HG02973 (cell line): ENCODE measurements at regions not wholly inside any gene's neighbourhood (a gene's known extent, or its start where the extent isn't known, plus 50 kb on each side); places are given as distances from the start of the nearest gene placed in this dataset.
"Not testable (repeated sequence)": the region's sequence is repeated elsewhere in the genome, so short reads cannot be mapped to it uniquely, and the experiment has no call there.

Source experiments
- ATAC-seq: cut with Tn5 transposase; IDR thresholded peaks from one replicate; pipeline ENCODE4 v1.9.1; 2021; ENCODE audit warnings: moderate library complexity; ENCODE audit not compliant: unreplicated experiment

DNA sequence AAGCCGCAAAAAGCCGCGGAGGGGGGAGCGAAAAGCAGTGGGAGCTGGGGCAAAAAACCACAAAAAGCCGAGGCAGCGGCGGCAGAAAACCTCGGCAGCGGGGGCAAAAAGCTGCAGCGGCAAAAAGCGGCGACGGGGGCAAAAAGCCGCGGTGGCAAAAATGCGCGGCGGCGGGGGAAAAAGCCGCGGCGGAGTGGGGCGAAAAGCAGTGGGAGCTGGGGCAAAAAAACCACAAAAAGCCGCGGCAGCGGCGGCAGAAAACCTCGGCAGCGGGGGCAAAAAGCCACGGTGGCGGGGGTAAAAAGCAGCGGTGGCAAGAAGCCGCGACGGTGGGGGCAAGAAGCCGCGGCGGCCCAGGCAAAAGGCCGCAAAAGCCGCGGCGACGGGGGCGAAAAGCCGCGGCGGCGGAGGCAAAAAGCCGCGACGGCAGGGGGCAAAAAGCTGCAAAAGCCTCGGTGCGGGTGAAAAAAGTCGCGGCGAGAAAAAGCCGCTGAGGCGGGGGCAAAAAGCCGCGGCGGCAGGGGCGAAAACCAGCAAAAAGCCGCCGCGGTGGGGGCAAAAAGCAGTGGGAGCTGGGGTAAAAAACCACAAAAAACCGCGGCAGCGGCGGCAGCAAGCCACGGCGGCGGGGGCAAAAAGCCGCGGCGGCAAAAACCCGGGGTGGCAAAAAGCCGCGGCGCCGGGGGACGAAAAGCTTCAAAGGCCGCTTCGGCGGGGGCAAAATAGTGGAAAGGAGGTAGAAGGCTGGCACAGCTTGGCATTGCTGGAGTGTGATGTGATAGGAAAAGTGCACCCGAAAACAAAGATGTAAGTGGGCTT lies 135.9 kb downstream of the ZNF92 start:
- ATAC-seq, result no peak

DNA sequence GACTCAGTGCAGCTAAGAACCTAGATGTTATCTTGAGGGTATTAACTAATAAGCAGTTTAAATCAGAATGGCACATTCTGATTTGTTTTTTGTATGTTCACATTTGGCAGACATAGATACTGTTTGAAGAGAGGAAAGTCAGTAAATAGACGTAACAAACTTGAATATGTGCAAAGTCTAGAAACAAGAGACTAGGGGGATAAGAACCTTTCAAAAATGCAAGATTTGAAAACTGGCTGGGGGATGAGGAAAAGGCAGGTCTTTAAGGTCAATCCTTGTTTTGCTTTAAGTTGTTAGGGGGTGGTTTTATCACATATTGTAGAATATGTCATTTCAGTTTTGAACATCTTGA lies 136.5 kb downstream of the ZNF92 start:
- ATAC-seq, result not testable (repeated sequence)

DNA sequence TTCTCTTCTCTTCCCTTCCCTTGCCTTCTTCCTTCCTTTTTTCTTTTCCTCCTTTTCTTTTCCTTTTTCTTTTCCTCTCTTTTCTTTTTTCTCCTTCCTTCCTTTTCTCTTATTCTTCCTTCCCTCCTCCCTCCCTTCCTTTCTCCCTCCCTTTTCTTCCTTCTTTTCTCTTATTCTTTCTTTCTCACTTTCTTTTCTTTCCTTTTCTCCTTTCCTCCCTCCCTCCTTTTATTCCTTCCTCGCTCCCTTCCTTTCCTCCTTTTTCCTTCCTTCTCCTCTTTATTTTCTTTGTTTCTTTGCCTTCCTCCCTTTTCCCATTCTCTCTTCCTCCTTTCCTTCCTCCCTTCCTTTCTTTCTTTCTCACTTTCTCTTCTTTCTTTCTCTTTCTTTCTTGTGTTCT lies 146.1 kb downstream of the ZNF92 start:
- not testable (repeated sequence) for ATAC-seq

DNA sequence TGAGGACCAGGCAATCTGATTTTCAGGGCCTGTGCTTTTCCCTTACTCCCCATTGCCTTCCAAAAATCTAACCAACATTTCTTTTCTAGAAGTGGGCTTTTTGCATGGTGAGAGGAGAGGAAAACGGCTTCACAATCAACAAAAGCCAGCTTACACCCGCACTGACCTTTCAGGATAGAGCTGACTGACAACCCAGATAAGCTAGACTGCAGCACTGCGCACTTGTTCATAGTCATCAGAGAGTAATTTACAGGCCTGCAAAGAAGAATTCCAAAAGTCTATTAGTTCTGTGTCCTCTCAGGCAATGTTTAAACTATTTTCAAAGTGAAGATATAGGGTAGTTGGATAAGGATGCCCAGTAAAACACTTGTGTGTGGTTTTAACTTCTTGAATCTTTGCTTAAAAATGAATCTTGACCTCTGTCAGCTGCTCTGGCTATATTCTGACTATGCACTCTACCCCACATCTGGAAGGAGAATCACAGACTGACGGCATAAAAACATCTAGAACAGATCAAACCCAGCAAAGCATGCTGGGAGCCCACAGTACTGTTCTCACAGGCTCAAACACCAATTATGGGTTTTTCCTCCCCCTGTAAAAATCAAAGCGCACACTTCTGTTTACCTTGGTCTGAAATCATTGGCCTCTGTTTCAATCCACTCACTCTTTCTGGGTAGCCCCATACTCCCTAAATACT lies 172.0 kb downstream of the ZNF92 start:
- not testable (repeated sequence) for ATAC-seq

DNA sequence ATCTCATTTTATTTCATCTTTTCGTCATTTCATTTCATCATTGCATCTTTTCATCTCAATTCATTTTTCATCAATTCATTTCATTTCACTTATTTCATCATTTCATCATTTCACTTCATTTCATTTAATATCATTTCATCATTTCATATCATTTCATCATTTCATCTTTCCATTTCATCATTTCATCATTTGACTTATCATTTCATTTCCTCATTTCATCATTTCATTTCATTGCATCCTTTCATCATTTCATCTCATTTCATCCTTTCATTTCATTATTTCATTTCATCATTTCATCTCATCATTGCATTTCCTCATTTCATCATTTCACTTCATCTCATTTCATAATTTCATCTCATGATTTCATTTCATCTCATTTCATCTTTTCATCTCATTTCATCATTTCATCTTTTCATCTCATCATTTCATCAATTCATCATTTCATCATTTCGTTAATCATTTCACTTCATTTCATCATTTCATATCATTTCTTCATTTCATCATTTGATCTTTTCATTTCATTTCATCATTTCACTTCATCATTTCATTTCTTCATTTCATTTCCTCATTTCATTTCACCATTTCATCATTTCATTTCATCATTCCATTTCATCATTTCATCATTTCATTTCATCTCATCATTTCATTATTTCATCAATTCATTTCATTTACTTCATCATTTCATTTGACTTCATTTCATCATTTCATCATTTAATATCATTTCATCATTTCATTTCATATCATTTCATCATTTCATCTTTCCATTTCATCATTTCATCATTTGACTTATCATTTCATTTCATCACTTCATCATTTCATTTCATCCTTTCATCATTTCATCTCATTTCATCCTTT lies 176.2 kb downstream of the ZNF92 start:
- not testable (repeated sequence) for ATAC-seq

DNA sequence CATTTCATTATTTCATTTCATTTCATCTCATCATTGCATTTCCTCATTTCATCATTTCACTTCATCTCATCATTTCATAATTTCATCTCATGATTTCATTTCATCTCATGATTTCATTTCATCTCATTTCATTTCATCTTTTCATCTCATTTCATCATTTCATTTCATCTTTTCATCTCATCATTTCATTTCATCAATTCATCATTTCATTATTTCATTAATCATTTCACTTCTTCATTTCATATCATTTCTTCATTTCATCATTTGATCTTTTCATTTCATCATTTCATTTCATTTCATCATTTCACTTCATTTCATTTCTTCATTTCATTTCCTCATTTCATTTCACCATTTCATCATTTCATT lies 176.8 kb downstream of the ZNF92 start:
- not testable (repeated sequence) for ATAC-seq

DNA sequence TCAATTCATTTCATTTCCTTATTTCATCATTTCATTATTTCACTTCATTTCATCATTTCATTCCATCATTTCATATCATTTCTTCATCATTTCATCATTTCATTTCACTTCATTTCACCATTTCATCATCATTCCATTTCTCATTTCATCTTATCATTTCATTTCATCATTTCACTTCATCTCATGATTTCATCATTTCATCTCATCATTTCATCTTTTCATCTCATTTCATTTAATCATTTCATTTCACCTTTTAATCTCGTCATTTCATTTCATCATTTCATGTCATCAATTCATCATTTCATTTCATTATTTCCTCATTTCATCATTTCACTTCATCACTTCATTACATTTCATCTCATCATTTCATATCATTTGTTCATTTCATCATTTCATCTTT lies 177.4 kb downstream of the ZNF92 start:
- not testable (repeated sequence) for ATAC-seq

DNA sequence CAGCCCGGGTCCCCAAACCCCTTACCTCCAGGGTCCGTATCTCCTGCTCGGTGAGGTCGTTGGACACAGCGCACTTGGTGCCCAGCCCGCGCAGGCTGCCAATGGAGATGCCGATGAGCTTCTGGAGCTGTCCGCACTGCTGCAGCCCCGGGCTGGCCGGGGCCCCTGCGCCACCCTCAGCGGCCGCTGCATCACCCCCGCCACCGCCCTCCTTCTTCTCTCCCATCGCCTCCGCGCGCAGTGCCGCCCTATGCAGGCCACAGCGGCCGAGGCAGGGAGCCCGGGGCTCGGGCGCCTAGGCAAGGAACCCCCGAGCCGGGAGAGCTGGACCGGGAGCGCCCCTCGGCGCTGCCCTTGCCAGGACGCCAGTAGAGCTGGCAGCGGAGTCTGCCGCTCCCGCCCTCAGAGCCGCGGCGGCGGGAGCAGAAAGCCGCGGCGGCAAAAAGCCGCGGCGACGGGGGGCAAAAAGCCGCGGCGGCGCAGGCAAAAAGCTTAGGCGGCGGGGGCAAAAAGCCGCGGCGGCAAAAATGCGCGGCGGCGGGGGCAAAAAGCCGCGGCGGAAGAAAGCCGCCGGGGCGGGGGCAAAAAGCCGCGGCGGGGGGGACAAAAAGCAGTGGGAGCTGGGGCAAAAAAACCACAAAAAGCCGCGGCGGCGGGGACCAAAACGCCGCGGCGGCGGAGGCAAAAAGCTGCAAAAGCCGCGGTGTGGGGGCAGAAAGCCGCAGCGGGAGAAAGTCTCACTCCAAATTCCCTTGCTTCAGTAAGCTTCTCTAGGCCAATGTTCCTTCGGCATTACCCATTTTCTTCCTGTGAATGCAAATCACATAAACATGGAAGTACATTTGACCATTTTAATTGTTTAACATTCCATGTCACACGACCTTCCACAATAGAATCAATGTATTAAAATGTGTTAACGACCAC lies 181.2 kb downstream of the ZNF92 start:
- not testable (repeated sequence) for ATAC-seq

DNA sequence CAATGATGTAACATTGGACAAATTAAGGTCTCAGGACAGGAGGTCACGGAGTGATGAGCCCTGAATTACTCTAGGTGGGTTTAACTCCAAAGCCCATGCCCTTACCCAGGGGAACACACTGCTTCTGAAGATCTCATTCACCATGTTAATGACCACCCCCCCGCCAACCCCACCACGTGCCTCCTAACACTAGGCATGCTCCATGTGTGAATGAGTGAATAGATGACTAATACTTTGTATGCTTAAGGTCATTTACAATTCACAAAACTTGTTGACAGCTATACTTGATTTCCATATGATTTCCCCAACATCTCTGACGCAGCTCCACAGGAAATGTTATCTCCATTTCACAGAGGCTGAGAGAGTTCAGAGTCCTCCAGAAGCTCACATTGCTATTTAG lies 184.9 kb downstream of the ZNF92 start:
- not testable (repeated sequence) for ATAC-seq

DNA sequence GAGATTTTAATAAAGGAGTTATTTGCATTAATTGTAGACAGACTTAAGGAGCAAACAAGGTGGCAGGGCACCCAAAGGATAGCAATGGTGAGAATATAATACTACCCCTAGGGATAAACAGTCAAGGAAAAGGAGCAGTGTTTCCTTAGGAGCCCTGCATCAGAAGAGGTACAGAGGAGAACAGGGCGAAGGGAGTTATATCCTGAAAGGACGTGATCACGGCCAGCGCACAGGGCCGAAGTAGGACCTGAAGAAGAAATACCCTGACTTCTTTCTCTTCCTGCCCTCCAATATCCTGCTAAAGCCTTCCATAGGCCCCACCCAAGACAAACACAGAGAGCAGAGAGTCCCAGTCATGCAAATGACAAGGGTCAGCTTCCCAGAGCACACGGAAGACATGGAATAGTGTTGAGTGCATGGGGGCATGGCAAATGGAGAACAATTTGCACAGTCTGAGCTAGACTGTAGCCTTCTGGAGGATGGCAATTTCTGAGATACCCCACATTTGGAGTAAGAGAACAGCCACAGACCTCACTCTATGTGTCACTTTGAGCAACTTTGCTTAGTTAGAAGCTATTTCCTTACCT lies 188.2 kb downstream of the ZNF92 start:
- ATAC-seq, result not testable (repeated sequence)

DNA sequence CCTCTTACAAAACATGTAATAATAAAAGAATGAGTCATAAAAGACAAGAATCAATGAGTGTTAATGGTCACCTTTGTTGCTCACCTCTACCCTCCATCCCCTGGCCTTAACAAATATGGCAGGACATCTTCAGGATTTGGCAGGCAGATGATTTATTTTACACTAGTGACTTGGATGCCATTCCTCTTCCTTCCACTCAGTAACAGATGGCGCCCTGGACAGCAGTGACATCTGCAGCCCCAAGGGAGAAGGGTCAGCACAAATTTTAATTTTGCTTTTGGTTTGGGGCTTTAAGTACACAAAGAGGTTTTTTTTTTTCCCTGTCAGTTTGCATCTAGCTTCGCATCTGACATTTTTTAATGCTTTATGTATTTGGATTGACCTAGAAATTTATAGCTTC lies 188.9 kb downstream of the ZNF92 start:
- ATAC-seq, result not testable (repeated sequence)

DNA sequence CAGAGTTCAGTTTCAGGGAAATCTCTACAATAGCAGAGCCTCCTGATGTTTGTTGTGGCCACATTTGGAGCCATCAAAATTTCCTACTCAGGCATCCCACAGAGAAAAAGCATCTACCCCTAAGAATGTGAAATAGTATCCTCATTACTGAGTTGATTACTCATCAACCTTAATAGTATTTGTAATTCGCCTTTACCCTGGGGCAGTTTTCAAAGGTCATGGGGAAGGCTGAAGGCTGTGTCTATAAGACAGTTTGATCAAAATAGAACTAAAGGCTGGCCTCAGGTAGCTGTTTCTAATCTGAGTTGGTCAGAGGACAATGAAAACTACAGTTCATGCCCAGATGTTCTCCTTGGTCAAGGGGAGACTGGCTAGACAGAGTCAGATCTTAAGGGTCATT lies 189.7 kb downstream of the ZNF92 start:
- not testable (repeated sequence) for ATAC-seq

DNA sequence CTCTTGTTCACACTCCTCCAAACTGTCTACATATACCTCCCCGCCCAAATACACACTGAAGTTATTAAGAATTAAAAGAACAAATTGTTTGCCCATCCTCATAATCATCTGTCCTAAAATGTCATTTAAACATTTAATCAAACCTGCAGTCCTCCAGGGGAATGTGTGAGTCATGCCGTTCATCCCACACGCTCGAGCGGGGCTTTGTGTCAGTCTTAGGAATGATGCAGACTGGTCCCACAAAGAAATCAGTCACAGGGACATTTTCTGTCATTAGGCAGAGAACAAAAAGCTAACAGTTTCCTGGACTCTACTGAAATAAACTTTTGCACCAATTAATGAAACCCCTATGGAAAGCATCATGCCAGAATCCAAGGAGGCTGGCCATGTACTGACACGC lies 194.6 kb downstream of the ZNF92 start:
- not testable (repeated sequence) for ATAC-seq

DNA sequence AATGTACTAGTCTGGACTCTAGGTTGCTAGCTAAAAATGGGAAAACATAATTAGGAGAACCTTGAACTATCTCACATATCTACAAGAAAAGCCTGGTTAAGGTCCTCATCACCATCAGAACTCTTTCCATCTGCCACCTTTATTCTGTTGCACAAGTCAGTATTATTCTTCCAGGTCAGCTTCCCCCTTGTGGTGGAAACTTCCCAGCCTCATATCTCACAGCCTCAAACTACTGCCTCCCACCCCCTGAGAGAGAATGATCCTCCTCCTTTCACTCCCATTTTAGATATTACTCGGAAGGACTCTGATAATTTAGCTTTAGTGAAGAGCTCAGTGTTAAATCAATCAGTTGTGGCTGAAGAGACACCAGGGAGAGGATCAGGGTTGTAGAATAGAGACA lies 197.3 kb downstream of the ZNF92 start:
- ATAC-seq, result not testable (repeated sequence)

DNA sequence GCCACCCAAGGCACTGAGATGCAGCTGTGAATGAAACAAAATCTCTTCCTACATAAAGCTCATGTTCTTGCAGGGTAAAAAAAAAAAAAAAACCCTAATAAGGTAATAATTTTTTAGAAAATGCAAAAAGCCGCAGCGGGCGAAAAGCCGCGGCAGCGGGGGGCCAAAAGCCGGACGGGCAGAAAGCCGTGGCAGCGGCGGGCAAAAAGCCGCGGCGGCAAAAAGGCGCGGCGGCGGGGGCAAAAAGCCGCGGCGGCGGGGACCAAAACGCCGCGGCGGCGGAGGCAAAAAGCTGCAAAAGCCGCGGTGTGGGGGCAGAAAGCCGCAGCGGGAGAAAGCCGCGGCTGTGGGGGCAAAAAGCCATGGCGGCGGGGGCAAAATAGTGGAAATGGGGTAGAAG lies 198.9 kb downstream of the ZNF92 start:
- not testable (repeated sequence) for ATAC-seq

DNA sequence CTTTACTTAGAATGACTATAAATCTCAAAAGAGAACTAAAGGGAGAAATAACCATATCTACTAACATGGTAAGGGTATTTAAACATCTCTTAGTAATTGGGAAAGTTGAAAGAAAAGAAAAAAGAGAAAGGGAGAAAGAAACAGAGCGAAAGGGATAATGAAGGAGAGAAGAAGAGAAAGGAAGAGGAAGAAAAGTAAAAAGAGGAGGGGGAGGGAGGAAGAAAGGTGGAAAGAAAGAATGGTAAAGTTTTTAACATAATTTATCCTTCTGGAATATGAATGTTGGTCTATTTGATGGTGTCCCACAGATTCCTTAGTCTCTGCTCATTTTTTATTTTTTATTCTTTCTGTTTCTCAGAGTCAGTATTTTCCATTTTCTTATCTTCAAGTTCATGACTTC lies 202.7 kb downstream of the ZNF92 start:
- ATAC-seq, result not testable (repeated sequence)

DNA sequence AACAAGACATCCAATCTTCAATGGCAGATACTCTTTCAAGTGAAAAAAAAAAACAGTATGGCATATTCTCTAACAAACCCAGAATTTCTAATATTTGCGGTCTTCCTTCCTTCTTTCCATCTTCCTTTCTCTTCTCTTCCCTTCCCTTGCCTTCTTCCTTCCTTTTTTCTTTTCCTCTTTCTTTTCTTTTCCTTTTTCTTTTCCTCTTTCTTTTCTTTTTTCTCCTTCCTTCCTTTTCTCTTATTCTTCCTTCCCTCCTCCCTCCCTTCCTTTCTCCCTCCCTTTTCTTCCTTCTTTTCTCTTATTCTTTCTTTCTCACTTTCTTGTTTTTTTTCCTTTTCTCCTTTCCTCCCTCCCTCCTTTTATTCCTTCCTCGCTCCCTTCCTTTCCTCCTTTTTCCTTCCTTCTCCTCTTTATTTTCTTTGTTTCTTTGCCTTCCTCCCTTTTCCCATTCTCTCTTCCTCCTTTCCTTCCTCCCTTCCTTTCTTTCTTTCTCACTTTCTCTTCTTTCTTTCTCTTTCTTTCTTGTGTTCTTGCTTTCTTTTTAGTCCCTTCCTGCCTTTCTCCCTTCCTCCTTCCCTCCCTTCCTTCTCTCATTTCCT lies 209.0 kb downstream of the ZNF92 start:
- ATAC-seq, result not testable (repeated sequence)

DNA sequence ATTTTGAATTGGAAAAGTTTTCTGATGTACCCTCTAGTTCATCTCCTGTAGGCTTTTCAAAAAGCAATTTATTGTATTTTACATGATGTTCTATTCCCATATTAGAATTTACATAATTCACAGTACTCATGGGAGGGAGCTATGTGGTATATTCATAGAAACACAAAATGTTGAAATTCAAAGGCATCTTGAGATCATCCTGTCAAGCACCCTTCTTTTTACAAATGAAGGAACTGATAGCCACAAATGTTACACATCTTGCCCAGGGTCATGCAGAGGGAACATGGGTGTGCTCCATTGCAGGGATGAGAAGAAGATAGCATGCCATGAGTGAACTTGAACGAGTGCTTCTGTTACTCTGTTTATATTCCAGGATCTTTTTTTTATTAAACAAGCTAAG lies 228.8 kb downstream of the ZNF92 start:
- ATAC-seq, result not testable (repeated sequence)

DNA sequence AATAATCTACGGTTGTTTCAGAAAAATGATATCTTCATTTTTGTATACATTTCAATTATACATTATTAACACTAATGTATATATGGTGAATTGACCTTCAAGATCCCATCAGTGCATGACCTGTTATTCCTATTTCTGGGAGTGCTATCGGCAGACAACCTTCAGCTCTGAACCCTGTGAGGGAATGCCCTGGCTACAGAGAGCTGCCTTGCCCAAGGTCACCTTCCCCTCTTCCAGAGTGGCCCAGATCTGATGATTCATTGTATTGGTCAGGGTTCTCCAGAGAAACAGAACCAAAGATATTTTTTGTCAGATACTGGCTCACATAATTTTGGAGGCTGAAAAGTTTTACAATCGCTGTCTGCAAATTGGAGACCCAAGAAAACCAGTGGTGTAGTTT lies 235.5 kb downstream of the ZNF92 start:
- no peak for ATAC-seq
